LNCAP (cell line): ENCODE measurements at regions not wholly inside any gene's neighbourhood (a gene's known extent, or its start where the extent isn't known, plus 50 kb on each side); places are given as distances from the start of the nearest gene placed in this dataset.

Experiments used
- TF ChIP-seq, protein P1 (sequence below): fragments of 450-650 bp; IDR thresholded peaks from 2 replicates; pipeline ENCODE4 v1.5.1; 2017; ENCODE audit warnings: mild to moderate bottlenecking

DNA sequence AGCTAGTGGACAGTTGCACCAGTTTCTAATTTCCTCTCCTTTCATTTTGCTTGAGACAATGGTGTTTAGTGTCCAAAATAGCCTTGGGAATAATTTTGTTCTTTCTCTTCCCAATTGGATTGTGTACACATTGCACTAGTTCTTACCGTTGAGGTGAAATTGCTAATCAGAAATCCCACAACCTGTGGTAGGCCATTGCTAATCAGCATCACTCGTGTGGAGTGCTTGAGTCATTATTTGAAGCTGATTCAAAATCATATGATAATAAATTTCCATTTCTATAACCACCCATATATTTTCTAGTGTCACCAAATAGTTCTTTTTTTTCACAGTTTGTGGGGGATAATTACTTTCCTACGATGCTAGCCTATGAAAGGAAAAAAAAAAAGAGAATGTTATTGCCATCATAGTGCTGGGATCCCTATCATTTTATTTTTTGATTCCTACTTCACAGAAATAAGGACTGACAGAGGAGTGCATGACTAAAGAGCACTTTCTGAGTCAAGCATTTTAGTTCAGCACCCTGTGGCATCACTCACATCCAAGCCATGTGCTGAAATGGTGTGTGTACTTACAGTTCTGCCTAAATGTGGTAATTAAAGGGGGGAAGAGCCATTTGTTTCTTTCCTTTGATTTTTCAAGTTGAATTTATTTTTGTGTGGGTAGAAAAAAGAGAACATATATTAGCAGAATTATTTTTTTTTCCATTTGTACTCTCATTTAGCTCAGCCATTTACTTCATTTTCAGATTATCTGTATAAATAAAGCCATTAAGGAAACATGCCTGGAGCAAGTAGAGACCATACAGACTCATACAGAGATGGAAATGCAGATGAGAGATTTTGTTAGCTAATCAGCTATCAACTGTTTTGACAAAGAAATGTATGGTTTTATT lies 108.0 kb upstream of the MEIS2 start:
- TF ChIP-seq, protein P1, sequence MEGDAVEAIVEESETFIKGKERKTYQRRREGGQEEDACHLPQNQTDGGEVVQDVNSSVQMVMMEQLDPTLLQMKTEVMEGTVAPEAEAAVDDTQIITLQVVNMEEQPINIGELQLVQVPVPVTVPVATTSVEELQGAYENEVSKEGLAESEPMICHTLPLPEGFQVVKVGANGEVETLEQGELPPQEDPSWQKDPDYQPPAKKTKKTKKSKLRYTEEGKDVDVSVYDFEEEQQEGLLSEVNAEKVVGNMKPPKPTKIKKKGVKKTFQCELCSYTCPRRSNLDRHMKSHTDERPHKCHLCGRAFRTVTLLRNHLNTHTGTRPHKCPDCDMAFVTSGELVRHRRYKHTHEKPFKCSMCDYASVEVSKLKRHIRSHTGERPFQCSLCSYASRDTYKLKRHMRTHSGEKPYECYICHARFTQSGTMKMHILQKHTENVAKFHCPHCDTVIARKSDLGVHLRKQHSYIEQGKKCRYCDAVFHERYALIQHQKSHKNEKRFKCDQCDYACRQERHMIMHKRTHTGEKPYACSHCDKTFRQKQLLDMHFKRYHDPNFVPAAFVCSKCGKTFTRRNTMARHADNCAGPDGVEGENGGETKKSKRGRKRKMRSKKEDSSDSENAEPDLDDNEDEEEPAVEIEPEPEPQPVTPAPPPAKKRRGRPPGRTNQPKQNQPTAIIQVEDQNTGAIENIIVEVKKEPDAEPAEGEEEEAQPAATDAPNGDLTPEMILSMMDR = no peak

DNA sequence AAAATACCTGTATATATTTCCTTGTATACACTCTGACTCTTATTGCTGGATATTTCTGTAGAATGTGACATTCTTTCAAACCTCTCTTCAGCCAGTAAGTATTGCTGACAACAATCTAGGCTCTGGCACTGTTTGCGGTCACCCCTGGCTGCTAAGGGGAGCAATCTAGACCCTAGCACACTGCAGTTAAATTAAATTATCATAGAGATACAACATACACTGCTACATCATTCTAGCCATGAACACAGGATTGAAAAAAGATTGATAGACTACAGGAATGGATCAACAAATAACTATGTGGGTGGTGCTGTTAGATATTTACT lies 108.7 kb upstream of the MEIS2 start:
- TF ChIP-seq, protein P1 = no peak

DNA sequence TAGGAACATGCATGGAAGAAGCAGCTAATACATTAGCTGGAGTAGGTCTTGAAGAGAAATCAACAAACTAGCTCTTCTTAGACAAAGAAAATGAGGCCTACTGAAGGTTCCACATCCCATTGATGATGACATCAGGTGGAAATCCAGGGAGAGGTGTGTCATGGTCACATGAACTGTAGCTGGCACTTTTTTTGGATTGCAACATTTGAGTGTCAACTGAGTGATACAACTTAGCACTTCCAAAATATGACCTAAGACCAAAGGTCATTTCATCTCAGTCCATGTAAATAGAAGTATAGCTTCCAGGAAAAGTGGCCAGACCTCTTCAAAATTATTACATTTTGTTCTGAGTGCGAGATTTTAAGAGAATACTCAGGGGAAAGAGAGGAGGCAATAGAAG lies 117.2 kb upstream of the MEIS2 start:
- TF ChIP-seq, protein P1 = no peak

DNA sequence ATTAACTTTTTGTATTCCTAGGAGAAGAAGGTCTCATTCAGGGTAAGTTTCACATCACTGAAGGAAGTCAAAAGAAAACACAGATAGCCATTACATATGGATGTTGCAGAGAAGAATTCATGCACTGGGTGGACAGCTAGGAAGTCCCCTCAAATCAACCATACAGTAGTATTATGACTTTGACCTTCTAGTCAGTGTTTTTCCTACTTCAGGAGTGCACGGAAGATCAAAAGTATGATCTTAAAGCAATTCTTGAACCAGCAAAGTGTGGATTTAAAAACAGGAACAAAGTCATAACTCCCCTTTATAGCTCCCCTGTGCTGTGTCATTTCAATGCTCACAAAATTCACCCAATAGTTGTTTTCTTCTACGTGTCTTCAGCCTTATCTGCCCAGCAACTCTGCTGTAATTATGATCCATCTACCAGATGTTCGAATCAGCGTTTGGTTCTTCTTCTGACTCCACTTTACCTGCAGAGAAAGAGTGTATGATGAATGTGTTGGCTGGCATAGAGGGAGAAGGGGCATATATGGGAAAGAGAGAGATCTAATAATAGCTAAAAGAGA lies 118.1 kb upstream of the MEIS2 start:
- TF ChIP-seq, protein P1 = no peak

DNA sequence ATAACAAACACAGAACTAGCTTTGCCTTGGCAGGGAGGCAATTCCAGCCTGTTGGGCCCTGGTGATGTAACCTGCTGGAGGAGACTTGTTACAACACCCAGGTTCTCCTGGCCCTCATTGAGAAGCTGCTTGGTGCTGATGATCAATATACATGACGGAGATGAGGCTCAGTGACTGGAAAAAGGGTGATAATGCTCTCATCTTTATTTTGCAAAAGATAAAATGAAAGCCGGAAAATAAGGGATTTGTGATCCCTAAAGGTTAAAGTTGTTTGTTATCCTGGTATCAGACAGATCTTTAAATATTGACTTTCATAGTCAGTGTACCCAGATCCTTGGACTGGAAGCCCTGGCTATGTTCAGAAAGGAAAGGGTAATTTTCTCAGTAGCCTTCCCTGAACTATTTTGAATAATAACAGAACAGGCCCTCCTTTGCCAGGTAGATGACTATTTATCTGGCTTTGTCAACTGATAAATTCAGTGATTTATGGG lies 118.9 kb upstream of the MEIS2 start:
- TF ChIP-seq, protein P1 = no peak

DNA sequence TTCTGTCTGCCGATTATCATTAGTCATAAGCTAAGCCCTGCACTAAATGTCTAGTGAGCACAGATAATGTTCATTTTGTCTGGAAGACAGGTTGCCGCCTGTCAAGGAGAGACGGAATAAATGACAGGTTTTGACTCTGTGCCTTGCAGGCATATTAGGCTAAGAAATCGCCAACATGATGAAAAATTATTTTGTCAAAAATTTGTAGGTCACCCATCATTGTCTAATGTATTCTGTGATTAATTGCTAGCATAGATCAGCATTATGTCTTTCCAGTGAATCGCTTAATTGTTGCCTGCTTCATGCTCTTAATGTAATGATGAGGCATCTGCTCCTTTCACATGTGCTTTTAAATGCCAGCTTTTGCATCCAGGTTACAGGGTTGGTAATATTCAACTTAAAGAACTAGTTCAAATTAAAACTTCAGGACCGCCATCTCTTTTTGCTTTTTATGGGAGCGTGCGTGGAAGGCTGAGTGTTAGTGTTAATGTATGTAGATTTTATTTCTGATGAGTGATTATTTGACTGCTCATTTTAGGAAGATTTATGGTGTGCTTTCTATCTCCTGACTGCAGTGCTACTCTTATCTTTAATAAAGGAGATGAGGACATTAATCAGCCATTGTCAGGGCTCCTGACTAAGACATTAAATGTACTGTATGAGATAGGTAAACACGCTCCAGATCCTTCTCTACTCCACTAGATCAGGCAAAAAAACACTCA lies 120.8 kb upstream of the MEIS2 start:
- TF ChIP-seq, protein P1 = no peak

DNA sequence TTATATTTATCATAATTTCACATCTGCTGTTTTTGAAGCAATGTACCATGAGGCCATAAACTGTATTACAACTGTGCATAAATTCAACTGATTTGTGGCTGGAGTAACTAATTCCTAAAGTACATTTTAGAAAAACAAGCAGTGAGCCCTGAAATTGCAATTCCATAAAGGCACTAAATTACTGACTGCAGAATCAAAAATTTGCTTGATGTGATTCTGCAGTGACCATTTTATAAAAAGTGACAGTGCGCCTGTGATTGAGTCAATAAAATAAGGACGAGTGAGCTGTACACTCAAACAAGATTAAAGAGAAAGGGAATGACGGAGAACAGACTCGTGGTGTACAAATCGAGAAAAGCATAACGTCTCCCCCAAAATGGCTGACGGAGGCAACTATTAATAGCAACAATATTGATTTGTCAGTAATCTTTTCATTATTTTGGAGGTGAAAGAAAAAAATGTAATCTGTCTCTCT lies 121.4 kb upstream of the MEIS2 start:
- TF ChIP-seq, protein P1 = no peak
